ENCODE measurements at regions not wholly inside any gene's neighbourhood (a gene's known extent, or its start where the extent isn't known, plus 50 kb on each side); places are given as distances from the start of the nearest gene placed in this dataset.

GRCh38 chr1:87834941-87835340 lies 506.3 kb downstream of the LMO4 start:
- no peak for DNase-seq

DNA sequence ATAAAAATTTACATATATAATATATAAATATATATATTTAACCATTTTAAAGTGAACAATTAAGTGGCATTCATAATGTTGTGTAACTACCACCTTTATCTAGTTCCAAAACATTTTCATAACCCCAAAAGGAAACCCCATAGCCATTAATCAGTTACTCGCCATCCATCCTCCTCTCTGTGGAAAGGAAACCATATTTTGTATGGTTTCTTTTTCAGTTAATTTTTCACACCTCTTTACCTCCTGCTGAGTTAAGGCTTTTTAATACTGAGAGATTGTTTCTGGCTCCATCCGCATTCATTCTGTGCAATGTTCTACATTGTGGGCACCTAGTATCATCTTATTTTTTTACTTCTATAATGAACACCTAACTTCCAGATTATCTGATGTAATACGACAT lies 512.1 kb downstream of the LMO4 start:
- DNase-seq: no peak

DNA sequence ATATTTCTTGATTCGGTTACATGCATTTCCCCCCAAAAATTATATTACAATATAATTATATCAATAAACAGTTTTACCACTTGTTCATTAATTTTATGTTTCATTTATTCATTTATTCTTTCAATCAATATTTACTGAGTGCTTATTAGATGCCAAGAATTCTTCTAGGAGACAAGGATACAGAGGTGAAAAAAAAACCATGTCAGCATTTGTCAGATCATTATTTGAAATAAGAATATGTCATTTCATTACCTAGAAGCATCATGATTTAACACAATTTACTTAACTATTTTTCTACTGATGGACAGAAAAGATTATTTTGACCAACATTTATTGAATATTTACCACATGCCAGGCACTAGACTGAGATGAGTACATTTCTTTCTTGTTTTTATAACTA lies 512.7 kb downstream of the LMO4 start:
- DNase-seq: no peak

GRCh38 chr1:87842156-87842555 lies 513.5 kb downstream of the LMO4 start:
- no peak for DNase-seq

GRCh38 chr1:87844251-87844650 lies 515.6 kb downstream of the LMO4 start:
- DNase-seq: no peak

DNA sequence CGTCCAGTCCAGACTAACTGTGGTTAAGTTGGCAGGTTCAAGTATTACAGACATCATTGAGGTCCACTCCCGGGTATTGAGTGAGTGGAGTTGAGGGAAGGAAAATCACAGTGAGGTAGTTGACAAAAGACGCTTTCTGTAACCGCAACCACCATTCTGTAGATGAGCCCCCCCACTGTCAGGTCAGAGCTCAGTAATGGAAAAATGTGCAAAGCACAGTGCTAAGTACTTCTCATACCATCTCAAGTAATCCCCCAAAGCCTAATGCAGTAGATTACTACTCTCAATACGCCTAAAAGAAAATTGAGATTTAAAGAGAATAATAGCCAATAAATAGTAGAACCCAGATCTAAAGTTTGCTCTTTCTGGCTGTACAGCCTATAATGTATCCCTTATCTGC lies 522.8 kb downstream of the LMO4 start:
- DNase-seq: no peak

- DNase-seq: no peak
These were observed 523.9 kb downstream of the LMO4 start for GRCh38 chr1:87852410-87853161.

- DNase-seq: no peak
These were observed 525.1 kb downstream of the LMO4 start for GRCh38 chr1:87853576-87854351.

GRCh38 chr1:87863317-87863716 lies 534.6 kb downstream of the LMO4 start:
- no peak for DNase-seq

- DNase-seq: no peak
These were observed 536.0 kb downstream of the LMO4 start for GRCh38 chr1:87864676-87865075.

GRCh38 chr1:87866416-87866815 lies 537.7 kb downstream of the LMO4 start:
- DNase-seq: no peak

DNA sequence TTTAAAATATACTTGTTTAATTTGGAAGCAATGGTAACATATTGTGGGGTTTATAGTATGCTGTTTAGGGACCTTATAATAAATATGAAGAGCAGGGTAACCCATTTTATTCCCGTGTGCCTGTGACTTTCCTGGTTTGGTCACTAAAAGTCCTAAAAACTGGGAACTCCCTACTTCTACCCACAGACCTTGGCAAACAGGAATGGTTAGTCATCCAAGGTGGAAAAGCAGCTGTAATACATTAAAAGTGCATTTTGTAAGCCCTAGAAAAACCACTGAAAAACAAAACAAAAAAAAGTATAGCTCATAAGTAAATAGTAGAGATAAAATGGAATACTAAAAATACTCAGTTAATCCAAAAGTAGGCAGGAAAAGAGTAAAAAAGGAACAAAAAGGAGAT lies 538.9 kb downstream of the LMO4 start:
- no peak for DNase-seq

- DNase-seq: peak; percentile 79 to 80
These were observed 540.9 kb downstream of the LMO4 start for GRCh38 chr1:87869567-87869966.

GRCh38 chr1:87872189-87872588 lies 543.5 kb downstream of the LMO4 start:
- no peak for DNase-seq

DNA sequence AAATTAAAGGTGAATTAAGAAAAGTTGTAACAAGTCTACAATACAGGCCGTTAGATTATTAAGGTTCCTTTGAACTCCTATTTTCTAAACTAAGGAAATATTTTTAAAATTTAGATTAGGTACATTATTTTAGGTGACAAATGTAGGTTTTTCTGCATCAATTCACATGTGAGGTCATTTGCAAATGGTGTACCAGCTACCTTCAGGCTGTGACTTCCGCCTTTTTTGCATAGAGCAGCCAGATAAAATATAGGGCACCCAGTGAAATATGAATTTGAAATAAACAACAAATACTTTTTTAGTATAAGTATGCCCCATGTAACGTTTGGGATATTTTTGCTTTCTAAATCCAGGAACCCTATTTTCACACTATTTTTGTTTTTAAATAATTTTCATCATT lies 544.0 kb downstream of the LMO4 start:
- DNase-seq: no peak

- DNase-seq: no peak
These were observed 550.2 kb downstream of the LMO4 start for GRCh38 chr1:87878873-87879272.

DNA sequence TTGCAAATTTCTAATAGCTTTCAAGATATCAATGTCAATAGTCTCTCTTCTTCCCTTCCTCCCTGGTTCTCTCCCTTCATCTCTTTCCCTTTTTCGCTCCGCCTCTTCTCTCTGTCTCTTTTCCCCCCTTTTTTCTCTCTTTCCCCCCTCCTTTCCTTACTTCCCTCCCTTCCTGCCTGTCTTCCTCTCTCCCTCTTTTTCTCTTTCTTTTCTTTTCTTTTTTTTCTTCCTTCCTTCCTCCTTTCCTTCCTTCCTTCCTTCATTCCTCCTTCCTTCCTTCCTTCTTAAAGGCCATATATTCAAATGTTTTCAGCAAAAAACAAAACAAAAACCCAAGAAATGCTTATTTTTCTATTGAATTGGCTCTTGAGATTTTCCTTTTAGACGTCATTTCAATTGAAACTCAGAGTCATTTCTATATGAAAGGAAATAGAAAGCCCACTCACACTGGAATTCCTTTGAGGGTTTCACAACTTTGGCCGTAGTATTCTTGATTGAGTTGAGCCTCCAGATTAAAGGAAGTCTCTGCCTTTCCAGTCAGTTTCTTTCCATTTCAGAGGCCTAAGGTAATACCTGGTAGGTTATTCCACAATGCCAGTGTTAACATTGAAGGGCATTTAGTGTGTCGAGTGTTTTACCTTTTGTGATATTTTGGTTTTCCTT lies 551.5 kb downstream of the LMO4 start:
- no peak for DNase-seq

DNA sequence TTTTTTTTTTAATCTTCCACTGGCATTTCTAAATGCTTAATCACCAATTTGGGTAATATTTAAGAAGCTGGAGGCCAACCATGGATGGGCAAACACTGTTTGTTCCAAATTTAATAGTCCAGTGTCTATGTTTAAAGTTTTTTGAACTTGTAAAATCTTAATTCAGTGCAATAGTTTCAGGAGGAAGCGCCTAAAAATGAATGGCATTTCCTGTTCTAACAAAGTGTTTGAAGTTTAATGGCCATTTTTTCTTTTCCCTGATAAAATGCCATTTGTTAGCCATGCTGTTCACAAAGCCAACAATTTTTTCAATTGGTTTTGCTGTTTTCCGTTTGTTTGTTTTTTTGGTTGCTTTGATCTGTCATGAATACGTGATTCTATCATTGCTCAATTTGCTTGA lies 552.1 kb downstream of the LMO4 start:
- DNase-seq: no peak

- no peak for DNase-seq
These were observed 555.2 kb downstream of the LMO4 start for GRCh38 chr1:87883906-87884305.

GRCh38 chr1:87884581-87884980 lies 555.9 kb downstream of the LMO4 start:
- no peak for DNase-seq

DNA sequence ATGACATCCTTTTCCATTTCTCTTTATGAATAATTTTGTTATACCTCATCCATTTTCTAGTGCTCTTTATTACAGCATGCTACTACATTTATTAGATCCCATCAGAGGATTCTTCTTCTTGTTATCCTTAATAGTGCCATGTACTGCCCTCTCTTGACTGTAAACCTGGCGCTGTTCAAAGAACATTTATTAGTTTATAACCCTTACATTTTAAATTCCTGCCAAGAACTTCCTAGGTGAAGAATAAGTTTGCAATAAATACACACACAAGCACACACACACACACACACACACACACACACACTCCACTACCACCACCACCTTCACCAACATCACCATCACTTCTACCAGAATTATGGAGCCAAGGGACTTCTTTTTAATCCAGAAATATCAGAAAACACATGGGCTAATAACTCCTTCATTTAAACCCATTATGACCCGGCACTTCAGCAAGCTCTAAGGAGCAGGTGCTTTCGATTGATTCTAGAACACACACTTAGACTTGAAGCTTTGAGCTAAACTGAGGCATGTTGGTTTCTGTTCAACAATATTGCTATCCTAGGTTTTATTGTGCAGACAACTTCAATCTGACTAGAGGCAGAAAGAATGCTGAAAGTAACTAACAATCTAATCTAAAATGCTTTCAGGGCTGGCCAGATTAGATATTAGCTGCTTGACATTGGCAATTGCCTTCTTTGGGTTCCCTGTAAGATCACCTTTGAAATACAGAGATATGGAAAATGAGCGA lies 556.8 kb downstream of the LMO4 start:
- DNase-seq: no peak

DNA sequence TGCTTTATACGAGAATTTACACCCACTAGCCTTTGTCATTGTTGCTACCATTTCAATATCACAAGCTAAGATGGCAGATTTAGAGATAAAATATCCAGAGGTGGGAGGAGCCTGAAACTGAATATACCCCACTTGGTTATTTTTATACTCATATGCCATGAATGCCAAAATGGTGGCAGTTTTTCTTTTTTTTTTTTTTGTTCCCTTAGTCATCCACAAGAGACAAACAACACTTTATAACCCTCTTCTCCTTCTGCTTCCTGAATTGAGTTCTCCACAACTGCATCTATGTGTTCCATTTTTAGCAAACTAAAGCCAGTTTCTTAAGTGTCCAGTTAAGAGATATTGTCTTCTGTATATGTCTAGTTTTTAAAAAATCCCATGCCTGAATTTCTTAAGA lies 558.4 kb downstream of the LMO4 start:
- no peak for DNase-seq

DNA sequence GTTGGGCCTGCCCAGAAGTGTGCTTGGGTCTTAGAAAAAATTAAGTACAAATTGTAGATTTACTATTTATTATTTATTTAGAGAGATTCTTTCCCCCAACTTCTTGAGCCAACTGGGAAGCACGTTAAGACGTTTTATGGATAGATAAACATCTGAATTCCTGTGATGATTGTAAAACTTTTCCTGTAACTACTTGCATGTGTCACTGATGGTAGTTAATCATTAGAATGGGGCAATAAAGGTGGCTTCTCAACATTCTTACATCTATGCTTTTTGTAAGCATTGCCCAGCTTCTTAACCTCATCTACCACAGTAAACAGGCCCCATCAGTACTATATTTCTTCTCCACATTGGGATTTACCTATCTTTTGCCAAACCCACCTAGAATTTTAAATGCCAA lies 559.8 kb downstream of the LMO4 start:
- no peak for DNase-seq
